ENCODE measurements at regions not wholly inside any gene's neighbourhood (a gene's known extent, or its start where the extent isn't known, plus 50 kb on each side); places are given as distances from the start of the nearest gene placed in this dataset.

- no peak for TF ChIP-seq TBP (IDR thresholded peaks at IDR 0.05; ENCODE audit: low read depth, low read length)
Observed at GRCh38 chr11:134801570-134801969, 389.5 kb upstream of the B3GAT1 start (continued).
